CD14-positive monocyte (primary cell): ENCODE measurements at regions not wholly inside any gene's neighbourhood (a gene's known extent, or its start where the extent isn't known, plus 50 kb on each side); places are given as distances from the start of the nearest gene placed in this dataset.

Experiments
- DNase-seq, 3 donors: peaks; one replicate each; pipeline ENCODE4 v3.0.0-alpha.2; 2011 to 2022
- H2AFZ ChIP-seq: 2 replicates; pipeline ENCODE4 v1.6.0; 2012; ENCODE audit warnings: mild to moderate bottlenecking, low read depth, low read length, inconsistent platforms; ENCODE audit not compliant: insufficient read depth, poor library complexity, severe bottlenecking
- H3K27ac ChIP-seq, 2 donors: 1 replicate in 1 of 2; 2 replicates in 1 of 2; pipeline ENCODE4 v1.5.1; 2012 to 2013; ENCODE audit warnings: low read length in 2 of 2, control low read depth in 1 of 2, inconsistent platforms in 1 of 2, low read depth in 1 of 2, mild to moderate bottlenecking in 1 of 2
- H3K27me3 ChIP-seq, 2 donors: one replicate each; pipeline versions ENCODE4 v1.6.0 to v1.6.1; 2011 to 2013; ENCODE audit warnings: low read length in 2 of 2; ENCODE audit not compliant: control insufficient read depth in 2 of 2, insufficient read depth in 2 of 2
- H3K36me3 ChIP-seq, 2 donors: replicated peaks in 1 of 2; 1 replicate in 1 of 2; 2 replicates in 1 of 2; pipeline versions ENCODE4 v1.5.1 to v1.6.1; 2012 to 2013; ENCODE audit warnings: low read length in 2 of 2, control low read depth in 1 of 2, inconsistent platforms in 1 of 2, mild to moderate bottlenecking in 1 of 2; ENCODE audit not compliant: insufficient read depth in 2 of 2, control insufficient read depth in 1 of 2
- H3K4me1 ChIP-seq, 2 donors: 1 replicate in 1 of 2; 2 replicates in 1 of 2; pipeline versions ENCODE4 v1.5.1 to v1.6.1; 2012 to 2013; ENCODE audit warnings: low read length in 2 of 2, control low read depth in 1 of 2, inconsistent platforms in 1 of 2, mild to moderate bottlenecking in 1 of 2, moderate library complexity in 1 of 2; ENCODE audit not compliant: insufficient read depth in 2 of 2, control insufficient read depth in 1 of 2
- H3K4me2 ChIP-seq: replicated peaks from 2 replicates; pipeline ENCODE3; 2012; ENCODE audit warnings: low read length, moderate library complexity, mild to moderate bottlenecking; ENCODE audit not compliant: poor library complexity, severe bottlenecking; ENCODE audit errors: extremely low read depth
- H3K4me3 ChIP-seq, 3 experiments: fragments of 200-600 bp in 1 of 3; sonication (generic) in 1 of 3; replicated peaks in 1 of 3; 1 replicate in 2 of 3; 2 replicates in 1 of 3; pipeline ENCODE4 v1.5.1; 2011 to 2013; ENCODE audit warnings: low read length in 3 of 3, mild to moderate bottlenecking in 3 of 3, control low read depth in 2 of 3, low read depth in 2 of 3, inconsistent platforms in 1 of 3, moderate library complexity in 1 of 3
- H3K79me2 ChIP-seq: 2 replicates; pipeline ENCODE4 v1.6.0; 2012; ENCODE audit warnings: mild to moderate bottlenecking, control low read depth, inconsistent platforms, low read length, moderate library complexity; ENCODE audit not compliant: insufficient read depth
- H3K9ac ChIP-seq: 2 replicates; pipeline ENCODE4 v1.6.0; 2017; ENCODE audit warnings: low read length, mild to moderate bottlenecking; ENCODE audit not compliant: insufficient read depth, poor library complexity, severe bottlenecking
- H3K9me3 ChIP-seq, 2 donors: replicated peaks in 1 of 2; 1 replicate in 1 of 2; 2 replicates in 1 of 2; pipeline versions ENCODE4 v1.5.1 to v1.6.1; 2012 to 2013; ENCODE audit warnings: low read length in 2 of 2, control low read depth in 1 of 2; ENCODE audit not compliant: control insufficient read depth in 1 of 2, insufficient read depth in 1 of 2
- H4K20me1 ChIP-seq: 2 replicates; pipeline ENCODE4 v1.6.0; 2012; ENCODE audit warnings: mild to moderate bottlenecking, low read length, control low read depth, moderate library complexity; ENCODE audit not compliant: insufficient read depth
- H3K27ac Mint-ChIP-seq, 7 donors: one replicate each; pipeline ENCODE4 v1.8.0; 2020; ENCODE audit warnings: mild to moderate bottlenecking in 7 of 7, mixed read lengths in 7 of 7, moderate library complexity in 6 of 7, inconsistent platforms in 2 of 7
- H3K27me3 Mint-ChIP-seq, 3 donors: one replicate each; pipeline ENCODE4 v1.8.0; 2021 to 2022; ENCODE audit warnings: low read depth in 3 of 3, mild to moderate bottlenecking in 3 of 3, mixed read lengths in 3 of 3, moderate library complexity in 3 of 3, inconsistent platforms in 1 of 3
- H3K36me3 Mint-ChIP-seq, 2 donors: one replicate each; pipeline ENCODE4 v1.8.0; 2020; ENCODE audit warnings: mixed read lengths in 2 of 2, inconsistent platforms in 1 of 2, mild to moderate bottlenecking in 1 of 2
- H3K4me1 Mint-ChIP-seq: one replicate; pipeline ENCODE4 v1.8.0; 2020; ENCODE audit warnings: mild to moderate bottlenecking, mixed read lengths
- H3K4me3 Mint-ChIP-seq, 2 donors: one replicate each; pipeline ENCODE4 v1.8.0; 2020; ENCODE audit warnings: mild to moderate bottlenecking in 2 of 2, mixed read lengths in 2 of 2, moderate library complexity in 1 of 2
- H3K9me3 Mint-ChIP-seq, 7 donors: one replicate each; pipeline ENCODE4 v1.8.0; 2020 to 2022; ENCODE audit warnings: mixed read lengths in 7 of 7, mild to moderate bottlenecking in 6 of 7, moderate library complexity in 6 of 7, inconsistent platforms in 2 of 7
- WGBS: methylation state at CpG from one replicate; pipeline ENCODE4 v1.1.5; 2013; ENCODE audit warnings: missing lambda C conversion rate; ENCODE audit not compliant: insufficient coverage; 5-methylcytosine and 5-hydroxymethylcytosine counted together
- intact Hi-C, 2 donors: fragments of 100-400 bp; cut with micrococcal nuclease; formaldehyde crosslinking; loops; one replicate each; pipeline versions ENCODE4 v1.15.0 to v1.15.1; 2023
- TF ChIP-seq, protein P1 (sequence below): fragments of 200-600 bp; IDR thresholded peaks from one replicate; pipeline ENCODE4 v1.8.0; 2022; ENCODE audit warnings: antibody characterized with exemption, mild to moderate bottlenecking

DNA sequence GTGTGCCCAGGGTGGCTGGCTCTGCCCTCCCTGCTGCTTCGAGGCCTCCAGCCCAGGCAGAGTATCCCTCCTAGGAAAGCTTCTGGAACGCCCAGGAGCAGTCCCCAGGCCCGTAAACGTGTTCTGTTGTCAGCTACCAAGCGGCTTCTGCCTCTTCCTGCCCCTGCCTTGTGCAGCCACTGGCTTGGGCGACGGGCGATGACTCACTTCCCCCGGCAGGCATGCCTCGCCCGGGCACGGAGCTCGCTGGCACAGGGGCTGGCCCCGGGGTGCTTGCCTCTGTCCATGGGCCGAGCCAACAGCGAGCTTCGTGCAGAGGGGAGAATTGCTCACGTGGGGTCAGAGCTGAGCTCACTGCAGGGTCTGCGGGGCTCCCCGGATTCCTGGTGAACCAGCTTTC, 86.7 kb upstream of the THBS2 start:
- TF ChIP-seq, protein P1, sequence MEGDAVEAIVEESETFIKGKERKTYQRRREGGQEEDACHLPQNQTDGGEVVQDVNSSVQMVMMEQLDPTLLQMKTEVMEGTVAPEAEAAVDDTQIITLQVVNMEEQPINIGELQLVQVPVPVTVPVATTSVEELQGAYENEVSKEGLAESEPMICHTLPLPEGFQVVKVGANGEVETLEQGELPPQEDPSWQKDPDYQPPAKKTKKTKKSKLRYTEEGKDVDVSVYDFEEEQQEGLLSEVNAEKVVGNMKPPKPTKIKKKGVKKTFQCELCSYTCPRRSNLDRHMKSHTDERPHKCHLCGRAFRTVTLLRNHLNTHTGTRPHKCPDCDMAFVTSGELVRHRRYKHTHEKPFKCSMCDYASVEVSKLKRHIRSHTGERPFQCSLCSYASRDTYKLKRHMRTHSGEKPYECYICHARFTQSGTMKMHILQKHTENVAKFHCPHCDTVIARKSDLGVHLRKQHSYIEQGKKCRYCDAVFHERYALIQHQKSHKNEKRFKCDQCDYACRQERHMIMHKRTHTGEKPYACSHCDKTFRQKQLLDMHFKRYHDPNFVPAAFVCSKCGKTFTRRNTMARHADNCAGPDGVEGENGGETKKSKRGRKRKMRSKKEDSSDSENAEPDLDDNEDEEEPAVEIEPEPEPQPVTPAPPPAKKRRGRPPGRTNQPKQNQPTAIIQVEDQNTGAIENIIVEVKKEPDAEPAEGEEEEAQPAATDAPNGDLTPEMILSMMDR: no peak
- Histone ChIP-seq H3K4me1 (no peaks in the 10 kb centered on the region), H2AFZ (no peak overlapping the region), H3K27me3 (no peaks in the 10 kb centered on the region), H3K9me3 (peaks cover 0 to 11% of the 10 kb centered on the region in 2 donors), H3K27ac (no peak overlapping the region), H3K9ac (no peak overlapping the region), H4K20me1 (no peaks in the 10 kb centered on the region), H3K4me2 (no peak overlapping the region), H3K36me3 (no peaks in the 10 kb centered on the region), H3K79me2 (no peaks in the 10 kb centered on the region), H3K4me3 (no peak overlapping the region)
- Mint-ChIP-seq H3K4me1 (peaks cover 2% of the 10 kb centered on the region), H3K27me3 (peaks cover 7 to 8% (median 8%) of the 10 kb centered on the region in 3 donors), H3K27ac (no peak overlapping the region), H3K36me3 (no peaks in the 10 kb centered on the region), H3K9me3 (peaks cover 0 to 14% (median 6%) of the 10 kb centered on the region in 7 donors), H3K4me3 (no peak overlapping the region)
- intact Hi-C loops: no loop called here
- 84% methylated on average over 14 of the region's 20 CpGs for whole genome bisulfite sequencing
- no peak for DNase-seq

DNA sequence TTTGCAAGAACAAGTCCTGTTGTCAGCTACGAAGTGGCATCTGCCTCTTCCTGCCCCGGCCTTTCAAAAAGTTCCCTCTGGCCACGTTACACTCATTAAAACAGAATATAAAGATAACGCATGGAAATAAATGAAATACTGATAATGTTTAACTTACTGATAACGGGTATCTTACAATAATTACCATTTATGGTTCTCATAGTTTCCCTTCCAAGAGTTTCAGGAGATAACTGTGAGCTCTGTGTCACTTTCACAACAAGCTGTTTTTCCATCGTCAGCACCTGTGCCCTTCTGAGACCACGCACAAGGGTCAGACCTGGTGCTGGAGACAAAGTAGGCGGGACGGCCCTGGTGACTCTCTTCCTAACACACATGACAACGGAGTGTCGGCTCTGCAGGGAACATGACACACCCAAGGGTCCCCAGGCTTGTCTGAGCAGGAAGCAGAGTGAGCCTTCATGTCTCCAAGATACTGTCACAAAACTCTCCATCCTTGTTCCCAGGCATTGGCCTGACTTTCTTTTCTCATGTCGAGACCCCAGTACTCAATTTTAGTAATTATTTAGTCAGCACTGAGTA, 86.2 kb upstream of the THBS2 start:
- Histone ChIP-seq H3K4me2 (no peak overlapping the region), H3K36me3 (no peaks in the 10 kb centered on the region), H2AFZ (no peak overlapping the region), H3K27me3 (no peaks in the 10 kb centered on the region), H3K27ac (no peak overlapping the region), H3K79me2 (no peaks in the 10 kb centered on the region), H3K4me3 (no peak overlapping the region), H3K4me1 (no peaks in the 10 kb centered on the region), H4K20me1 (no peaks in the 10 kb centered on the region), H3K9ac (no peak overlapping the region), H3K9me3 (peaks cover 0 to 11% of the 10 kb centered on the region in 2 donors)
- TF ChIP-seq, protein P1: no peak
- Mint-ChIP-seq H3K27me3 (peaks cover 9 to 12% (median 12%) of the 10 kb centered on the region in 3 donors), H3K27ac (no peak overlapping the region), H3K4me1 (no peaks in the 10 kb centered on the region), H3K4me3 (no peak overlapping the region), H3K36me3 (no peaks in the 10 kb centered on the region), H3K9me3 (peaks cover 0 to 12% (median 6%) of the 10 kb centered on the region in 7 donors)
- no peak for DNase-seq
- intact Hi-C loops: no loop called here
- WGBS: 97% methylated on average over 5 of the region's 12 CpGs
